Natural killer cell treated with Interleukin-12 subunit alpha and Interleukin-12 subunit beta and Interleukin-15 and Interleukin-18, amount 100 ng/mL, for 72 hours (primary cell): ENCODE measurements at regions not wholly inside any gene's neighbourhood (a gene's known extent, or its start where the extent isn't known, plus 50 kb on each side); places are given as distances from the start of the nearest gene placed in this dataset.
"Not testable (repeated sequence)": the region's sequence is repeated elsewhere in the genome, so short reads cannot be mapped to it uniquely, and the experiment has no call there.

Source experiments
- ATAC-seq, 2 donors: fragments of 150-1000 bp; cut with Tn5 transposase in 1 of 2; sonication (Bioruptor Pico), chemical (Tn5 transposase) in 1 of 2; 2 replicates each; pipeline ENCODE4 v1.10.0; 2021
- DNase-seq: peaks from one replicate; pipeline ENCODE4 v3.0.0; 2022; ENCODE audit warnings: low spot score
- H3K27ac Mint-ChIP-seq, 2 donors: 1 replicate in 1 of 2; 2 replicates in 1 of 2; pipeline ENCODE4 v1.8.0; 2022; ENCODE audit warnings: mixed read lengths in 2 of 2, mild to moderate bottlenecking in 1 of 2, moderate library complexity in 1 of 2
- H3K27me3 Mint-ChIP-seq, 2 donors: 1 replicate in 1 of 2; 2 replicates in 1 of 2; pipeline ENCODE4 v1.8.0; 2022; ENCODE audit warnings: mixed read lengths in 2 of 2
- H3K36me3 Mint-ChIP-seq: one replicate; pipeline ENCODE4 v1.8.0; 2022; ENCODE audit warnings: mixed read lengths
- H3K4me1 Mint-ChIP-seq, 2 donors: 1 replicate in 1 of 2; 2 replicates in 1 of 2; pipeline ENCODE4 v1.8.0; 2022; ENCODE audit warnings: low read depth in 2 of 2, mixed read lengths in 2 of 2, mild to moderate bottlenecking in 1 of 2
- H3K4me3 Mint-ChIP-seq: one replicate; pipeline ENCODE4 v1.8.0; 2022; ENCODE audit warnings: mixed read lengths
- H3K9me3 Mint-ChIP-seq: 2 replicates; pipeline ENCODE4 v1.8.0; 2022; ENCODE audit warnings: mixed read lengths

DNA sequence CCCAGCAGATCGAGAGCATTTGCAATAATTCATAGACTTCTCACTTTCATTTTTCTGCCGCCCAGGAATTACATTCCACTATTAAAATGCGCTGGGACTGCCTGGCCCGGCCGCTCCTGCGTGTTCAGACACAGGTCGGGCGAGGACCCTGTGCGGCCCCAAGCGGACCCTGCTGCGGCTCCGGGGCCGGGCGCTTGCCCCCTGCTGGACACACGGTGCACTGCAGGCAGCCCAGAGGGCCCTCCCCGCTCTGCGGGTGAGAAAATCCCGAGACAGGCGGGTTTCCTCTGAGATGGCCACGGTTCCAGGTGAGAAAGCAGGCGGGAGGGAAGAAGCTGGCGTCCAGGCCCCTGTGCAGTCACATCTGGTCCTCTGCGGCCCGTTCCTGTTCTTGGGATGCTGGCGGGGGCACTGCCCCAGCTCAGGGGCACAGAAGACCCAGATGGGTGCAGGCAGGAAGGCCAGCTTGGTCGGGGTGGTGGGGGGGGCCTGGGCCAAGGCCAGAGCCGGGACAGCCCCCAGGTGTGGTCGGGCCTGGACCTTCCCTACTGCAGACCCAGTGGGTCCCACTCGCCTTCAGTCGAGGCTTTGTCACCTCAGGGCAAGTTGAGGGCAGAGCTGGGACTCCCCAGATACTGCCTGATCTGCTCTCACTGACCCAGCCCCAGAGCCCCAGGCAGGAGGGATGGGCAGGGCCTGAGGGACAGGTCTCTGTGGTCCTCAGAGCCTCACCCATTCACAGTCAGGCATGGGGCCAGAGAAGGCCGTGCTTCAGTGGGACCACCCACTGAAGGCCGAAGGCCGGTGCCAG lies 135.1 kb downstream of the FAM53A start:
- H3K27ac Mint-ChIP-seq, H3K4me3 Mint-ChIP-seq, H3K4me1 Mint-ChIP-seq, H3K36me3 Mint-ChIP-seq, H3K9me3 Mint-ChIP-seq: not testable (repeated sequence)
- DNase-seq (peak; percentile 71), ATAC-seq (peak; percentile 72 to 88)
- H3K27me3 Mint-ChIP-seq, result peaks cover 6 to 13% of the 10 kb centered on the region in 2 donors

DNA sequence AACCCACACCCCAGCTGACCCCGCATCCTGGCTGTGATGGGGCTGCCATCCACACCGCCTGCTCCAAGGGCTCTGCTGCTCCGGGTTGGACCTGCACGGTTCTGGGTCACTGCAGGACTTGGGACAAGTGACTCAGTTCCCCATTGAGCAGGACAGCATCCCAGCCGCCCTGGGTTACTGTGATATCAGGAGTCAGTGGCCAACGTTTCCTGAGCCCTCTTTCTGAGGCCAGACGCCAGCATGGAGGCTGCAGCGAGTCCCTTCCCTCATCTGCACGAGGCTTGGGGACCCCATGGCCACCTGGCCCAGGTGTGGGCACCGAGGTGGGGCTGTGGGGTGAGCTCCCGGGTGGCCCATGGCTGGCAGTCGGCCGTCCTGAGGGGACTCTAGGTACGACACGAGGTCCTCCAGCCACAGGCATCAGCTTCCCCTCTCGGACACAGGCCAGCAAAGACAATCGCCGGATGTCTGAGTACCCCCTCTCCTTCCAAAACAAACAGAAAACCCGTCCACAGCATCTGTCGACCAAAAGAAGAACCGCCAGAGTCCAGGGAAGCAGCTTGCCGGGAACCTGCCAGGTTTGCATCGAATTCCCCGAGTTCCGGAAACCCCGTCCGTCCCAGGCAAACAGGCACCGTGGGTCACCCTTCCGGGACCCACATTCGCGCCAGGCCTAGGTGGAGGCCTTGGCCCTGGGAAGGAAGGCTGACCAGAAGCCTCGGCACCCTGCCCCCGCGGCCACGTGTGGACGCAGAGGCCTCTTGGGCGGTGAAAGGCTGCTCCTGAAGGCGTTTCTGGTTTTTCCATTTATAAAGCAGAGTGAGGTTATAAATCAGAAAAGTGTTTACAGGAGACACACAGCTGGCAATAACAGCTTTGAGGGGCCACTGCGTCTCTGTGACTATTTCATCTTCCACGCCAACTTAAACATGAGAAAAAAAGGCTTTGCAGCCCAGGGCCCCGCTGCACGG lies 136.0 kb downstream of the FAM53A start:
- Mint-ChIP-seq H3K9me3 (no peaks in the 10 kb centered on the region), H3K27ac (no peak overlapping the region), H3K4me1 (peaks cover 0 to 3% of the 10 kb centered on the region in 2 donors), H3K36me3 (no peaks in the 10 kb centered on the region), H3K4me3 (no peak overlapping the region), H3K27me3 (peaks cover 6 to 13% of the 10 kb centered on the region in 2 donors)
- ATAC-seq, result no peak
- no peak for DNase-seq

DNA sequence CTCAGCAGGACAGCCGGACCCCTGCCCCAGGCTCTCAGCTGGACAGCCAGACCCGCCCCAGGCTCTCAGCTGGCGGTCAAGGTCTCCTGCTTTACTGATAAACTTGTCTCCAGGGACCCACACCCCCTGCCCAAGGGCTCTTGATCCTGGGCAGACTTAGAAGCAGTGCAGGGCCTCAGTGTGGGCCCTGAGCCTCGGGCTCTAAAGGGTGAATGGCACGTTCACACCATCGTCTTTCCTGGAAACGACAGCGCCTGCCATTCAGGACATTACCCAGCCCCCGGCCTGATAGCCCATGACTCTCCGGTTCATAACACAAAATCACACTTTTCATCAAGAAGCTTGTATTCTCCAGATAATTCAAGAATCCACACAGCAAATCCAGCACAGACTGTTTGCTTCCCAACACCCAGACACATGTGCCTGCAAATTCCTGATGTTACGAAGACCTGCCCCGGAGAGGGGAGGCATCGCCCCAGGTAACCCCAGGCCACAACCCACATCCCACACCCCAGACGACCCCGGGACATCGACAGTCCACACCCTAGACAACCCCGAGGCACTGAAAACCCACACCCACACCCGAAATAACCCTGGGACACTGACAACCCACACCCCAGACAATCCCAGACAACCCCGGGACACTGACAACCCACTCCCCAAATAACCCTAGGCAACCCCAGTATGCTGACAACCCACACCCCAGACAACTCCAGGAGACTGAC lies 136.8 kb downstream of the FAM53A start:
- H3K27me3 Mint-ChIP-seq, result peaks cover 6 to 13% of the 10 kb centered on the region in 2 donors
- no peak overlapping the region for H3K4me3 Mint-ChIP-seq
- H3K9me3 Mint-ChIP-seq, result no peaks in the 10 kb centered on the region
- H3K4me1 Mint-ChIP-seq, result peaks cover 0 to 3% of the 10 kb centered on the region in 2 donors
- H3K27ac Mint-ChIP-seq, result no peak overlapping the region
- DNase-seq (no peak), ATAC-seq (no peak)
- H3K36me3 Mint-ChIP-seq, result no peaks in the 10 kb centered on the region

DNA sequence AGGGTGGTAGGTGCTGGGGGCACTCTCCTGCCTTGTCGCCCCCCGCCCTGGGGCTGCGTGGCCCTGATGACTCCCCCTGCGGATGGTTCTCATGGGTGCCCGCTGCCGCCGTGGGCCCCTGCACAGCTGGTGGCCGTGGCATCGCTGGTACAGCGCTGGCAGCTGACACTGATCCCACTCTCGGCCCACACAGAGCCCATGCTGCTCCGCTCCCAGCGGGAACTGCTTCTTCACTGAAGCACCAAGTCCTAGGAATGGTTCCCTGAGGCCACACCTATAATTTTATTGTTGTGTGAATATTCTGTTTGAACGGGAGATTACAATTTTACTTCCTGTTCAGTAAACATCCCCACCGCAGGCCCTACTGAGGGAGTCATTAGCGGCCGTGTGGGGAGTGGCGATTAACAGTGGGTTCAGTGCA lies 138.6 kb upstream of the NKX1-1 start:
- no peak for DNase-seq
- no peaks in the 10 kb centered on the region for H3K36me3 Mint-ChIP-seq
- H3K27me3 Mint-ChIP-seq, result peaks cover 6 to 10% of the 10 kb centered on the region in 2 donors
- H3K9me3 Mint-ChIP-seq, result no peaks in the 10 kb centered on the region
- H3K4me3 Mint-ChIP-seq, result no peak overlapping the region
- H3K4me1 Mint-ChIP-seq, result peaks cover 0 to 3% of the 10 kb centered on the region in 2 donors
- no peak for ATAC-seq
- H3K27ac Mint-ChIP-seq, result no peak overlapping the region

DNA sequence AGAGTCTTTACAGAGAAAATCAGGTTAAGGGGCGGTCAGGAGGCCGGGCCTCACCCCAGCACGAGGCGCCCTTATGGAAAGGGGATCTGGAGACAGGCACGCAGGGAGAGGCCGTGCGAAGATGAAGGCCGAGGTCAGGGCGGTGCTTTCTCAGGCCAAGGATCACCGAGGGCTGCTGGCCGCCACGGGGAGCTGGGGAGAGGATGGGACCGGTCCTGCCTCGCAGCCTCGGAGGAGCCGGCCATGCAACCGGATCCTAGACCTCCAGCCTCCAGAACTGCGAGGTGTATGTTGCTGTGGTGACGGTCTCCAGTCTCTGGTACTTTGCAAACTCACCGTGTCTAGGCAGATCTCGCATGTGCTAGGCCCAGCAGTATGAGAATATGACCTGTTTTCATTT lies 138.2 kb upstream of the NKX1-1 start:
- not testable (repeated sequence) for DNase-seq, H3K4me3 Mint-ChIP-seq, ATAC-seq, H3K36me3 Mint-ChIP-seq, H3K4me1 Mint-ChIP-seq, H3K9me3 Mint-ChIP-seq, H3K27ac Mint-ChIP-seq
- peaks cover 6 to 10% of the 10 kb centered on the region in 2 donors for H3K27me3 Mint-ChIP-seq

DNA sequence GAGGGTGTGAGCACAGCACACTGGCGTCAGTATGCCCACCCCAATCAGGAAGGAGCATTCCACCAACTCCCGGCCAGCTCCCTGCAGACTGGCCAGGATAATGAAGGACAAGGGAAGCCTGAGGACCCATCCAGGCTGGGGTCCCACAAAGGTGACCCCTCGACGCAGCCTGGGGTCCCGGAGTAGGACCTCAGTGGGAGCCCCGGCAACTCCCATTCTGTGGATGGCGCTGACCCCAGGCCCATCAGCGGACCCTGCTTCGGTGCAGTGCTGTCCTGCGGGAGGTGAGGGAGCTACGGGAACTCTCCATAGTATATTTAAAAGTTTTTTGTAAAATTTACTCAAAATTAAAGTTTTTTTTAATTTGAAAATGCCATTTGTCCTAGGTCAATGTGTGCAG lies 137.7 kb upstream of the NKX1-1 start:
- DNase-seq, result no peak
- H3K27me3 Mint-ChIP-seq, result peaks cover 6 to 10% of the 10 kb centered on the region in 2 donors
- H3K36me3 Mint-ChIP-seq, result no peaks in the 10 kb centered on the region
- no peak overlapping the region for H3K4me3 Mint-ChIP-seq
- no peak overlapping the region for H3K27ac Mint-ChIP-seq
- ATAC-seq, result no peak
- H3K9me3 Mint-ChIP-seq, result no peaks in the 10 kb centered on the region
- H3K4me1 Mint-ChIP-seq, result peaks cover 0 to 2% of the 10 kb centered on the region in 2 donors

DNA sequence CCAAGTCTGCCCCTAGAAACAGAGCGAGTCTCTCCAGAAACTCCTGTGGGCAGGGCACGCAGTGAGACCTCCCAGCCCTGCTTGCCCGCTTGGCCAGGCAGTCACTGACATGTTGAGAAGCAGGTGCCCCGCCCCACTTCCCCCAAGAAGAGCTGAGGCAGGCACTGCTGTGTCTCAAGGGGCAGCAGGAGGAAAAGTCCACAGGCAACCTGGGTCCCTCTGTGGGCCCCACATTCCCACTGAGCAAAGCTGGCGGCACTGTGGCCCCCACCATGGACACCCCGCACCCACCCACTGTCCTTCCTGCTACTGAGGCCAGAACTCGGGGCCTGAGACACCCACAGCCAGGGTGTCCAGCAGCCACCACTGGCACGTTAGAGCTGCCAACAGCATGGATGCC lies 137.3 kb upstream of the NKX1-1 start:
- ATAC-seq (peak; percentile 3 to 19), DNase-seq (no peak)
- Mint-ChIP-seq H3K36me3 (no peaks in the 10 kb centered on the region), H3K9me3 (no peaks in the 10 kb centered on the region), H3K27me3 (peaks cover 6 to 8% of the 10 kb centered on the region in 2 donors), H3K4me3 (no peak overlapping the region), H3K27ac (no peak overlapping the region), H3K4me1 (no peaks in the 10 kb centered on the region)

DNA sequence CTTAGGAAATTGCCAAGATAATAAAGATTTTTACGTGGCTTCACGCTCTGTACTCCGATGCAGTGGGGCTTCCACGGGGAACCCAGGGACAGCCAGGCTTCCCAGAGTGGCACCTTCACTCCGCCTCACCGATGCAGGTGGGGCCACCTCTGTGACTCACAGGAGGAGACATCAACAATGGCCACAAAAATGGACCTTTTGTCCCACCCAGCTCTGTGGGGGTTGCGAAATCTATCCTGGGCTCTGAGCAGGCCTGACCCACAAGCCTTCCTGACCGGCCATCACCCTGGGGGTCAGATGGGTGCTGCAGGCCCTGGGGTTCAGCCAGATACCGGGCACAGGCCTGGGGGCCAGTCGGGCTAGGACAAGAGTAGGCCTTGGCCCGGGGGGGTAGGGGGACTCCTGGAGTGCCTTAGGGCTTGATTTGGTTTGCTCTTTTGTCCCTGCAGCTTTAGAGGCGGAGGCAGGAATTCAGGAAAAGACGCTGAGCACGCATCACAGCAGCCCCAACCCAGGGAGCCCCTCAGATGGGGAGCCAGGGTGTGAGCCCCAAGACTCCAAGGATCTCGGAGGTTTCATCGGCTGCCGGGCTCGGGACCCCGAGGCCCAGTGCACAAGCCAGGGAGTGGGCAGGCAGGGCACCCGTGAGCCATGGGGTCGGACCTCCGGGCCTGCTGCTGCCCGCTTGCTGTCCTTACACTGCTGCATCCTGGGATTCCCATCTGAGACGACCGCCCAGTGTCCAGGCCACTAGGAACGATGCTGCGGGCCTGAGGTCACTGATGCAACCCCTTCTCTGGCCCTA lies 136.5 kb upstream of the NKX1-1 start:
- no peaks in the 10 kb centered on the region for H3K9me3 Mint-ChIP-seq
- no peaks in the 10 kb centered on the region for H3K4me1 Mint-ChIP-seq
- ATAC-seq, result no peak

DNA sequence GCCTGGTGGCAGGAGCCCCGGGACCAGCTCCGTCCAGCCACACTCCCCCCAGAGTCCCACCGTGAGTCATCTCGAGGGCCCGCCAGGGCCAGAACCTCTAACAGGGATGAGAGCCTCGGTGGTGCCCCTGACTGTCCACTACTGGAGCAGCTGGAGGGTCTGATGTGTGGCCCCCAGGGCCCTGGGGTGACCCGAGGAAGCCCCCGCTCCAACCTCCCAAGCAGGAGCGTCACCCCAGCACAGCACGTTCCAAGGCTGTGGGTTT lies 135.9 kb upstream of the NKX1-1 start:
- no peak for ATAC-seq
- Mint-ChIP-seq H3K4me1 (no peaks in the 10 kb centered on the region), H3K4me3 (no peak overlapping the region), H3K9me3 (no peaks in the 10 kb centered on the region), H3K27me3 (peaks cover under 1 to 1% of the 10 kb centered on the region in 2 donors), H3K36me3 (no peaks in the 10 kb centered on the region), H3K27ac (no peak overlapping the region)
- DNase-seq, result no peak

More for the DNA sequence above, 136.5 kb upstream of the NKX1-1 start:
- no peak for DNase-seq
- no peak overlapping the region for H3K27ac Mint-ChIP-seq
- H3K36me3 Mint-ChIP-seq, result no peaks in the 10 kb centered on the region
- no peak overlapping the region for H3K4me3 Mint-ChIP-seq
- H3K27me3 Mint-ChIP-seq, result peaks cover 6% of the 10 kb centered on the region in 2 donors

DNA sequence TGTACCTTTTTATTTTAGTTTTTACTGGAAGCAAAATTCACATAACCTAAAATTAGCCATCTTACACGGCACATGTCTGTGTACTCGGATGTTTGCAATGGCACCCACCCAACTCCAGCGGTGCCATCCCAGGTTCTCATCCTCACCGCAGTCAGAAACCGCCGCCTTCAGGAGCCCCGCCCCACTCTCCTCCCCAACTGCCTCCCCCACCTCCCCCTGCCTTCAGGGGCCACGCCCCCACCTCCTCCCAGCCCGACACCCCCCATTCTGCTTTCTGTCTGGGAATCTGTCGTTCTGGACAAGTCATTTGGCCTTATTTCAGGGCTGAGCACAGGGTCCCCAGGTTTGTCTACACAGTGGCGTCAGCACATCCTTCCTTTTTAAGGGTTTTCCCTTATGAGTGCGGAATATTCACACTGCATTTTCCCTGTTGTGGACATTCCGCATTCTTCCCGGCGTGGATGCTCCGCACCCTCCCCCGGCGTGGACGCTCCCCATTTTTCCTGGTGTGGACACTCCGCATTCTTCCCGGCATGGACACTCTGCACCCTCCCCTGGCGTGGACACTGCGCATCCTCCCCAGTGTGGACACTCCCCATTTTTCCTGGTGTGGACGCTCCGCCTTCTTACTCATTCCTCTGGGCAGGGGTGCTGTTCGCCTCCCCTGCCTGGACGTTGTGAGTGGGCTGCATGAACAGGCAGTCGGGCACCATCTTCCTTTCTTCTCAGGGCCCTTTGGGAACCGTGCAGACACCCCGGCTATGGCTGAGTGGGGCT lies 135.4 kb upstream of the NKX1-1 start:
- Mint-ChIP-seq H3K27me3 (no peaks in the 10 kb centered on the region), H3K4me1 (no peaks in the 10 kb centered on the region), H3K9me3 (no peaks in the 10 kb centered on the region), H3K36me3 (no peaks in the 10 kb centered on the region), H3K4me3 (no peak overlapping the region), H3K27ac (no peak overlapping the region)
- ATAC-seq, result no peak
- DNase-seq, result no peak

DNA sequence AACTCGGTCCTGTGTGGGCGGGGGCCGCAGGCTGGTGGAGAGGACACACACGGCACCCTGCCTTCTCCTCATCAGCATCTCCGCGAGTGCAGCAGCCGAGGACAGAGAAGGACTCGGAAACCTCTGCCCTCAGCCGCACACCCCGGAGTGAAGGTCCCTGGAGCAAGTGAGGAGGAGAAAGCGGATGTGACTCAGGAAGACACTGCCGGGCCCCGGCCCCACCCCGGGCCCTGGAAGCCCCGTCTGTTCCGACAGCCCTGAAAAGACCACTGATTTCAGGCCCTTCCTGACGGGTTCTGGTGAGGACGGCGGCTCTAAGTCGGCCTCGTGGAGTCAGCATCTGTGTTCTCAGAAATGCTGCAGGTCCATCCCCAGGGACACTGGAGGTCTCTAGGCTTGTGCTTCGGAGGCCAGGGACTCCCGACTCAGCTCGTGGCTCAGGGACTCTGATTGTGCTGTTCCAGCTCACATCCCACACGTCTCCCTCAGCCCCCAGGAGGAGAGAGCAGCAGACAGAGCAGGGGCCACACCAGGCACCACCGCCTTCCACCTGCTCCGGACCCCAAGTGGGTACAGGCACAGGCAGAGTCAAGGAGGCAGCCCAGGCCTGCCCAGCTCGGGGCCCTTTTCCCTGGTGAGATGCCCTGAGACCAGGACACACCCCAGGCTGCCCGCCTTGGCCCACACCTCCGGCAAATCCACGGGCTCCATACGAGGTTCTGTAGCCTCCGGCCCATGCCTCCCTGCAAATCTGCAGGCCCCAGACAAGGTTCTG lies 134.5 kb upstream of the NKX1-1 start:
- no peak overlapping the region for H3K4me3 Mint-ChIP-seq
- H3K9me3 Mint-ChIP-seq, result no peaks in the 10 kb centered on the region
- no peaks in the 10 kb centered on the region for H3K4me1 Mint-ChIP-seq
- DNase-seq (no peak), ATAC-seq (no peak)
- H3K36me3 Mint-ChIP-seq, result no peaks in the 10 kb centered on the region
- no peak overlapping the region for H3K27ac Mint-ChIP-seq
- no peaks in the 10 kb centered on the region for H3K27me3 Mint-ChIP-seq
